Large intestine (tissue), 3 donors: ENCODE measurements at regions not wholly inside any gene's neighbourhood (a gene's known extent, or its start where the extent isn't known, plus 50 kb on each side); places are given as distances from the start of the nearest gene placed in this dataset.
"Not testable (repeated sequence)": the region's sequence is repeated elsewhere in the genome, so short reads cannot be mapped to it uniquely, and the experiment has no call there.

Experiments used
- DNase-seq, 2 donors: peaks; one replicate each; pipeline versions ENCODE4 v3.0.0 to v3.0.0-alpha.2; 2013
- H3K27ac ChIP-seq: one replicate; pipeline ENCODE4 v1.5.1; 2013; ENCODE audit warnings: low read length
- H3K27me3 ChIP-seq: 2 replicates; pipeline ENCODE4 v1.6.1; 2013; ENCODE audit warnings: low read length; ENCODE audit not compliant: control insufficient read depth, insufficient read depth
- H3K36me3 ChIP-seq: 2 replicates; pipeline ENCODE4 v1.6.1; 2013; ENCODE audit warnings: low read length; ENCODE audit not compliant: control insufficient read depth, insufficient read depth
- H3K4me1 ChIP-seq: one replicate; pipeline ENCODE4 v1.6.1; 2013; ENCODE audit warnings: low read length; ENCODE audit not compliant: control insufficient read depth, insufficient read depth
- H3K4me3 ChIP-seq: one replicate; pipeline ENCODE4 v1.5.1; 2013; ENCODE audit warnings: low read length
- H3K9me3 ChIP-seq: one replicate; pipeline ENCODE4 v1.6.1; 2013; ENCODE audit warnings: mild to moderate bottlenecking, low read depth, low read length, moderate library complexity; ENCODE audit not compliant: control insufficient read depth
- WGBS: methylation state at CpG from one replicate; pipeline ENCODE4 v1.1.5; 2013; ENCODE audit warnings: low lambda C conversion rate; ENCODE audit not compliant: insufficient coverage; 5-methylcytosine and 5-hydroxymethylcytosine counted together

DNA sequence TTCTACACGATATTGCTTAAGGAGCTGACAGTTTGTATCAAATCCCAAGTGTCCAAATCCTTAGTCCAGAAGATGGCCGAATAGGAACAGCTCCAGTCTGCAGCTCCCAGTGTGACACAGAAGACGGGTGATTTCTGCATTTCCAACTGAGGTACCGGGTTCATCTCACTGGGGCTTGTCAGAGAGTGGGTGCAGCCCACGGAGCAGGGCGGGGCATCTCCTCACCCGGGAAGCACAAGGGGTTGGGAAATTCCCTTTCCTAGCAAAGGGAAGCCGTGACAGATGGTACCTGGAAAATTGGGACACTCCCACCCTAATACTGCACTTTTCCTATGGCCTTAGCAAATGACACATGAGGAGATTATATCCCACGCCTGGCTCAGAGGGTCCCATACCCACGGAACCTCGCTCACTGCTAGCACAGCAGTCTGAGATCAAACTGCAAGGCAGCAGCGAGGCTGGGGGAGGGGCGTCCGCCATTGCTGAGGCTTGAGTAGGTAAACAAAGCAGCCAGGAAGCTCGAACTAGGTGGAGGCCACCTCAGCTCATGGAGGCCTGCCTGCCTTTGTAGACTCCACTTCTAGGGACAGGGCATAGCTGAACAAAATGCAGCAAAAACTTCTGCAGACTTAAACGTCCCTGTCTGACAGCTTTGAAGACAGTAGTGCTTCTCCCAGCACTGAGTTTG, 162.3 kb upstream of the MAP2 start:
- H3K27me3 ChIP-seq, H3K4me3 ChIP-seq, H3K36me3 ChIP-seq, H3K9me3 ChIP-seq, DNase-seq, H3K4me1 ChIP-seq, H3K27ac ChIP-seq: not testable (repeated sequence)
- no CpG with 5 or more reads among the region's 16 CpGs for WGBS

DNA sequence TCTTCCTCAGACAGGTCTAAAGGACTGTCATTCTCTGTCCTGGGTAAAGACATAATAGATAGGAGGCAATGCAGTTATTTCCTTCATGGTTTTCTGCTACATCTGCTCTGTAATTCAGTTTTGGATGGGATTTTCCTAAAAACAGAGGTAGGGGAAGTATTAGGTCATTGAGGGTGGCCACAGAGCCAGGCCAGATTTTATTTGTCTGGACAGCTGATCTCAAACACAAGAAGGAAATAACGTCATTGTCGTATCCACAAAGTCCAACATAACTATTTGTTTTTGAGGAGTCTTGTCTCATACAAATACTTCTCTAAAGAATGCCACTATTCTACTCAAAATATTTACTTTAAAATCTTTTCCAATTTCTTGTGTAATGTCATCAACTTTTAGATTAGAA, 154.8 kb upstream of the MAP2 start:
- no peak overlapping the region for H3K27ac ChIP-seq
- no peaks in the 10 kb centered on the region for H3K36me3 ChIP-seq
- 83% methylated on average over 2 of the region's 2 CpGs for WGBS
- no peaks in the 10 kb centered on the region for H3K27me3 ChIP-seq
- DNase-seq: no peak
- no peak overlapping the region for H3K4me3 ChIP-seq
- H3K9me3 ChIP-seq: no peaks in the 10 kb centered on the region
- no peaks in the 10 kb centered on the region for H3K4me1 ChIP-seq

DNA sequence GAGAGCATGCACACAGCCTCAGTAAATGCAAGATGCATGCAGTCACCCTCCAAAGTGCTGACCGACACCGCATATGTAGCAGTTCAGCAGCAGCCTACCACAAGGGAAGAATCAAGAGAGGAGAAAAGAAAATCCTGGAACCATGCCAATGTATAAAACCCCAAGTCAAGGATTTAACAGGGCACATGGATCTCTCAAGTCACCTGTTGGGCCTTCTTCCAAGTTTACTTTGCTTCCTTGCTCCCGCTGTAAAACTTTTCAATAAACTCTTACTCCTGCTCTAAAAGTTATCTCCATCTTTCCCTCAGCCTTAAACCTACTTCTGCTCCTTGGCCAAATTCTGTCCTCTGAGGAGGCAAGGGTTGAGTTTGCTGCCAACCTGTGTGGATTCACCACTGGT, 147.8 kb upstream of the MAP2 start:
- DNase-seq: no peak
- WGBS: 67% methylated on average over 3 of the region's 3 CpGs

DNA sequence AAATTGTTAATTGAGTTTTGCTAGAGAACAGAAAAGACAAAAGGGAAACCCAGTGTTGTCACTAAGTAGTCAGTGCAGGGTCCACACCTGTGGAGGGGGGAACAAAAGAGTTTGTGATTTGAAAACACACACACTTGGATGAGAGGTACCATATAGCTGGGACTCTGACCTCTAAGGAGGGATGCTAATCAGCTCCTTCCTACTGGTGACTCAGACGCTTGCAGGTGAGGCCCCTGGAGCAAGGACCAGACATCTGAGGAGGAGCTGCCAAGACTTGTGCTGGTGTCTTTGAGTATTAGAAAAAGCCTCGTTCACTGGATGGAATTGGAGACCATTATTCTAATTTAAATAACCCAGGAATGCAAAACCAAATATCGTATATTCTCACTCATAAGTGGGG, 146.4 kb upstream of the MAP2 start:
- DNase-seq: no peak
- Histone ChIP-seq H3K9me3 (no peaks in the 10 kb centered on the region), H3K27ac (no peak overlapping the region), H3K4me3 (no peak overlapping the region), H3K36me3 (no peaks in the 10 kb centered on the region), H3K27me3 (no peaks in the 10 kb centered on the region), H3K4me1 (no peaks in the 10 kb centered on the region)
- WGBS: no CpG with 5 or more reads among the region's 3 CpGs

More for the DNA sequence above, 147.8 kb upstream of the MAP2 start:
- Histone ChIP-seq H3K4me1 (no peaks in the 10 kb centered on the region), H3K27me3 (no peaks in the 10 kb centered on the region), H3K4me3 (no peak overlapping the region), H3K27ac (no peak overlapping the region), H3K36me3 (no peaks in the 10 kb centered on the region), H3K9me3 (no peaks in the 10 kb centered on the region)

DNA sequence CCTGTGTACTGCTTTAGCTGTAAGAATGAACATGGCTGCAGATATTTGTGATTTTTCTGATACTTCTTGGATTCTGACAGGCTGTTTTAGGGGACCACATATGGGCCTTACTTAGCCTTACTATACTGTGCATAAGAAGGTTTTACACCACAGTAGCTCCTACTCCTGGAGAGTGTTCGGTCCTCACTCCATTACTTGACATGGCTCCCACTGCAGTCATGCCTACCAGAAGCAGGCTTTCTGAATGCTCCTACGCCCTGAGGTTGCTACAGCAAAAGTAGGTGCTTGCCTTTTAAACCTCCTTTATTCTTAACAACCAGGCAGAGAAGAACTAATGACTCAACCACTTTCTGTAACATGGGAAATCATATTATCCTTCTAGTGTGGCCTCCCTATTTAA, 125.2 kb upstream of the MAP2 start:
- H3K27ac ChIP-seq: no peak overlapping the region
- H3K4me3 ChIP-seq: no peak overlapping the region
- no peak for DNase-seq
- no CpG with 5 or more reads among the region's 2 CpGs for WGBS
- no peaks in the 10 kb centered on the region for H3K27me3 ChIP-seq
- no peaks in the 10 kb centered on the region for H3K36me3 ChIP-seq
- H3K9me3 ChIP-seq: no peaks in the 10 kb centered on the region
- H3K4me1 ChIP-seq: no peaks in the 10 kb centered on the region

DNA sequence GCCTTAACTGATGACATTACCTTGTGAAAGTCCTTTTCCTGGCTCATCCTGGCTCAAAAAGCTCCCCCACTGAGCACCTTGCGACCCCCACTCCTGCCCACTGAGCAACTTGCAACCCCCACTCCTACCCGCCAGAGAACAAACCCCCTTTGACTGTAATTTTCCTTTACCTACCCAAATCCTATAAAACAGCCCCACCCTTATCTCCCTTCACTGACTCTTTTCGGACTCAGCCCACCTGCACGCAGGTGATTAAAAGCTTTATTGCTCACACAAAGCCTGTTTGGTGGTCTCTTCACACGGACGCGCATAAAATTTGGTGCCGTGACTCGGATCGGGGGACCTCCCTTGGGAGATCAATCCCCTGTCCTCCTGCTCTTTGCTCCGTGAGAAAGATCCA, 124.4 kb upstream of the MAP2 start:
- no CpG with 5 or more reads among the region's 11 CpGs for WGBS
- H3K27ac ChIP-seq, H3K4me1 ChIP-seq: not testable (repeated sequence)

DNA sequence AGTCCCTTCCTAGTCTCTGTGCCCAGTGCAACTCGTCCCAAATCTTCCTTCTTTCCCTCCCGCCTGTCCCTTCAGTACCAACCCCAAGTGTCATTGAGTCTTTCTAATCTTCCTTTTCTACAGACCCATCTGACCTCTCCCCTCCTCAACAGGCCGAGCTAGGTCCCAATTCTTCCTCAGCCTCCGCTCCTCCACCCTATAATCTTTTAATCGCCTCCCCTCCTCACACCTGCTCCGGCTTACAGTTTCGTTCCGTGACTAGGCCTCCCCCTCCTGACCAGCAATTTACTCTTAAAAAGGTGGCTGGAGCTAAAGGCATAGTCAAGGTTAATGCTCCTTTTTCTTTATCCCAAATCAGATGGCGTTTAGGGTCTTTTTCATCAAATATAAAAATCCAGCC, 123.1 kb upstream of the MAP2 start:
- H3K4me3 ChIP-seq, H3K27me3 ChIP-seq, H3K9me3 ChIP-seq, H3K36me3 ChIP-seq, H3K4me1 ChIP-seq, H3K27ac ChIP-seq, DNase-seq: not testable (repeated sequence)
- 100% methylated on average over 2 of the region's 9 CpGs for WGBS

More for the DNA sequence above, 124.4 kb upstream of the MAP2 start:
- H3K27me3 ChIP-seq, H3K36me3 ChIP-seq, H3K4me3 ChIP-seq, H3K9me3 ChIP-seq, DNase-seq: not testable (repeated sequence)

DNA sequence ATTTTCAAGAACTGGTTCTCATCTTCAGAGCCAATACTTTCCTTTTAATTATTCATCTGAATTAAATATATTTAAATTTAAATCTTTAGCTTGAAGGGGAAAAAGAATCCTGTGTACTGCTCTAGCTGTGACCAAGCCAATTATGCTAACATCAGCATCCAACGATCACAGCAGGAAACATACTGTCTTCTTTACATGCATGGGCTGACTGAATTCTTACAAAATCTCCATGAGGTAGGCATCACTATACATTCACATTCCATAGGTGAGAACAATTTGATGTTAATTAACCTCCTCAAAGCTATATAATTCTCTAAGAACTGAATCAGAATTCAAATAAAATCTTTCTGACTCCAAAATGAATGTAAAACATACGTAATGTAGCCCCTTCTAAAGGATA, 118.8 kb upstream of the MAP2 start:
- Histone ChIP-seq H3K36me3 (no peaks in the 10 kb centered on the region), H3K27ac (no peak overlapping the region), H3K27me3 (no peaks in the 10 kb centered on the region), H3K9me3 (no peaks in the 10 kb centered on the region), H3K4me1 (no peaks in the 10 kb centered on the region), H3K4me3 (no peak overlapping the region)
- WGBS: no CpG with 5 or more reads among the region's 2 CpGs
- DNase-seq: no peak

DNA sequence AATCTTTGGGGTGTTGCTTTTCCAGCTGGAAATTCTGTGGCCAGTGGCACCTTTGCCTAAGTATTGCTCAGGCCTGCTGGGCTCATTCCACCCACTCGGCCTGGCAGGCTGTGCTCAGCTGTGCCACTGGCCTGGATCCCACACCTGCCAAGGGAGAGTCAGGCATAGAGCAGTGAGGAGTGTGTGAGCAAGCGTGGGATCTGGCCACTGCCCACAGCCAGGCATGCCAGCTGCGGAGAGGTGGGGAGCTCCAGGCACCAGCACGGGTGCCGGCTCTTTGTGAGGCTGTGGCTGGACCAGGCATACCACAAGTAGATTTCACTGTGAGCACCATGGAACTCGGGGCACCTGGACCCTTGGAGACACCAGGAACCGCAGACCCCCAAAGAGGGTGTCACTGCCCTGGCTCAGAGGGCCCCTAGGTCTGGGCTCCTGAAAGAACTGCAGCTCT, 118.1 kb upstream of the MAP2 start:
- Histone ChIP-seq H3K4me3 (no peak overlapping the region), H3K9me3 (no peaks in the 10 kb centered on the region), H3K36me3 (no peaks in the 10 kb centered on the region), H3K27ac (no peak overlapping the region), H3K27me3 (no peaks in the 10 kb centered on the region), H3K4me1 (no peaks in the 10 kb centered on the region)
- no CpG with 5 or more reads among the region's 7 CpGs for WGBS
- no peak for DNase-seq

DNA sequence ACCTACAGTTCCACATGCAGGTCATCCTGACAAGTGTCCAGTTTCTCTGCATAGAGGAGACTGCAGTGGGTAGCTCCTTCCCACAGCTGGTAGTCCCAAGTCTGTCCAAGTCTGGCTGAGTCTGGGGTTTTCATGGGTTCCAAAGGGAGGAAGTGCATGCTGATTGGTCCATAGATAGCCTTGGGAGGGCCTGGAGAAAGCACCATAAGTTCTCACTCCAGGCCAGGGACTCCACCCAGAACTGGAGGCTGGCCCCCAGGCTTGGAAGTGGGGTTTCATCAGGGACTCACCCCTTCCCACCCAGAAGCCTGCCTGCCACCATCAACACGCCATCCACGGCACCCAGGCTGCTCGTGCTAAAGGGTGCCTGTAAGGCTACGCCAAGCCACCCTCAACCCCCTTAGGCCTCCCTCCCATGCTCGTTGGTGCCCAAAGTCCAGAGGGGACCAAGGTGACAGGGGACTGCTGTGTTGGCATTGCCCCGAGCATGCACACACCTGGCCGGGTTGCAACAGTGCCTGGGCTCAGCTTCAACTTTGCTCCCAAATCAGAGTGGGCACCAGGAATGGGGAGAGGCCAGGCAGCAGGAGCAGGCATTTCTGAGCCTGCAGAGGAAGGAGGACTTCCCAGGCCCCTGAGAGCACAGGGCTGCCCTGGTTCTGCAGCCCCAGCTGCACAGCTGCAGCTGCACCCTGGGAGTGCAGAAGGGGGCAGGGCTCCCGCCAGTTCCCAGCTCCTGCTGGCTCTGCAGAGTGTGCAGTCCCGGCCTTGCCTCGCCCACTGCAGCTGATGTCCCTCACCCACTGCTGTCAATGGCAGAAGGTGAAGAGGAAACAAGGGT, 116.5 kb upstream of the MAP2 start:
- no CpG with 5 or more reads among the region's 10 CpGs for WGBS
- no peaks in the 10 kb centered on the region for H3K4me1 ChIP-seq
- H3K27ac ChIP-seq: no peak overlapping the region
- no peaks in the 10 kb centered on the region for H3K36me3 ChIP-seq
- H3K4me3 ChIP-seq: no peak overlapping the region
- no peaks in the 10 kb centered on the region for H3K9me3 ChIP-seq
- DNase-seq: no peak
- no peaks in the 10 kb centered on the region for H3K27me3 ChIP-seq

DNA sequence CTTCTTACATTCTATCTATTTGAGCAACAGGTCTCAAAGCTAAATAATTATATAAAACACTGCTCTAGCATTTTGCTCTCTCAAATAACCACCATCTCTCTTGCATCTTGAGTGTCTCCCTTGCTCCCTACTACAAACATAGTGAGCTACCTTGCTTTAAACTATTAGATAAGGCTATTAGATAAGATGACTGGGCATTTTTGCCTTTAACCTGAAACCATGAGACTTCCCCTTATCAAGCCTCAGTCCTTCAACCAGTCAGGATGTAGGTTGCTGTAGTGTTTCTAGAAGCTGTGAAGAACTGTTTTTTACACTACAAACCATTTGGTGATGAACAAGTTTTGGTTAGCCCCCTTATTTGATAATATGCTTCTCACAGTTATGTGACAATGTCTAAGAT, 115.4 kb upstream of the MAP2 start:
- H3K36me3 ChIP-seq: no peaks in the 10 kb centered on the region
- no peaks in the 10 kb centered on the region for H3K27me3 ChIP-seq
- no peak for DNase-seq
- no peak overlapping the region for H3K27ac ChIP-seq
- no peaks in the 10 kb centered on the region for H3K9me3 ChIP-seq
- H3K4me1 ChIP-seq: no peaks in the 10 kb centered on the region
- H3K4me3 ChIP-seq: no peak overlapping the region
